Left ventricle myocardium inferior (tissue), 1 donor: ENCODE measurements at regions not wholly inside any gene's neighbourhood (a gene's known extent, or its start where the extent isn't known, plus 50 kb on each side); places are given as distances from the start of the nearest gene placed in this dataset.

Experiments used
- DNase-seq: peaks from one replicate; pipeline ENCODE4 v3.0.0-alpha.2; 2020
- H3K27ac ChIP-seq: fragments of 200-600 bp; replicated peaks from 2 replicates; pipeline ENCODE4 v1.8.0; 2021
- H3K27me3 ChIP-seq: fragments of 200-600 bp; 2 replicates; pipeline ENCODE4 v1.8.0; 2021; ENCODE audit warnings: low read depth
- H3K36me3 ChIP-seq: fragments of 200-600 bp; 2 replicates; pipeline ENCODE4 v1.8.0; 2021
- H3K4me1 ChIP-seq: fragments of 200-600 bp; 2 replicates; pipeline ENCODE4 v1.8.0; 2021
- H3K4me3 ChIP-seq: fragments of 200-600 bp; 2 replicates; pipeline ENCODE4 v1.8.0; 2021; ENCODE audit warnings: mild to moderate bottlenecking, moderate library complexity
- H3K9me3 ChIP-seq: fragments of 200-600 bp; replicated peaks from 2 replicates; pipeline ENCODE4 v1.8.0; 2021
- CTCF ChIP-seq: fragments of 200-600 bp; IDR thresholded peaks from 2 replicates; pipeline ENCODE4 v1.8.0; 2021; ENCODE audit warnings: antibody characterized with exemption, mild to moderate bottlenecking, borderline replicate concordance
- intact Hi-C: fragments of 100-400 bp; cut with micrococcal nuclease; formaldehyde crosslinking; loops from one replicate; pipeline ENCODE4 v1.11.0; 2022
- donor health status: DM: no; HTN: yes; CAD: no; lungs with severe emphysema.

GRCh38 chr19:22472180-22472637, 50.1 kb upstream of the ZNF98 start:
- DNase-seq = no peak
- intact Hi-C loops = no loop called here
- Histone ChIP-seq H3K27ac (no peak overlapping the region), H3K27me3 (no peaks in the 10 kb centered on the region), H3K4me1 (no peaks in the 10 kb centered on the region), H3K9me3 (peaks cover 100% of the 10 kb centered on the region), H3K36me3 (peaks cover 5% of the 10 kb centered on the region), H3K4me3 (no peak overlapping the region)
- TF ChIP-seq CTCF = no peak
